MM.1S (cell line): ENCODE measurements at regions not wholly inside any gene's neighbourhood (a gene's known extent, or its start where the extent isn't known, plus 50 kb on each side); places are given as distances from the start of the nearest gene placed in this dataset.

Experiments used
- DNase-seq: peaks from one replicate; pipeline ENCODE4 v3.0.0-alpha.2; 2015
- H2AFZ ChIP-seq: fragments of 300-600 bp; sonication (generic); 2 replicates; pipeline ENCODE4 v1.6.0; 2016; ENCODE audit warnings: antibody characterized with exemption, low read length
- H3F3A ChIP-seq: fragments of 300-600 bp; sonication (generic); 2 replicates; pipeline ENCODE4 v1.6.1; 2016; ENCODE audit warnings: mild to moderate bottlenecking, antibody characterized with exemption, low read length, moderate library complexity, mixed read lengths; ENCODE audit not compliant: insufficient read depth
- H3K27ac ChIP-seq: fragments of 300-600 bp; sonication (generic); 2 replicates; pipeline ENCODE4 v1.5.1; 2016; ENCODE audit warnings: mild to moderate bottlenecking, low read length
- H3K27me3 ChIP-seq: fragments of 300-600 bp; sonication (generic); replicated peaks from 2 replicates; pipeline ENCODE4 v1.6.0; 2016; ENCODE audit warnings: low read length; ENCODE audit not compliant: insufficient read depth
- H3K36me3 ChIP-seq: fragments of 300-600 bp; sonication (generic); replicated peaks from 2 replicates; pipeline ENCODE4 v1.6.1; 2016; ENCODE audit warnings: mild to moderate bottlenecking, low read length, mixed read lengths; ENCODE audit not compliant: insufficient read depth
- H3K4me1 ChIP-seq: fragments of 300-600 bp; sonication (generic); 2 replicates; pipeline ENCODE4 v1.6.1; 2016; ENCODE audit warnings: low read length, mixed read lengths
- H3K4me2 ChIP-seq: fragments of 300-600 bp; sonication (generic); 2 replicates; pipeline ENCODE4 v1.6.0; 2016; ENCODE audit warnings: low read depth, low read length
- H3K4me3 ChIP-seq: fragments of 300-600 bp; sonication (generic); 2 replicates; pipeline ENCODE4 v1.5.1; 2016; ENCODE audit warnings: low read length, mixed read lengths
- H3K79me2 ChIP-seq: fragments of 300-600 bp; sonication (generic); 2 replicates; pipeline ENCODE4 v1.6.1; 2016; ENCODE audit warnings: mixed run types, low read length, mixed read lengths
- H3K9ac ChIP-seq: fragments of 300-600 bp; sonication (generic); 2 replicates; pipeline ENCODE4 v1.6.1; 2016; ENCODE audit warnings: low read length, mixed read lengths
- H3K9me2 ChIP-seq: fragments of 300-600 bp; sonication (generic); replicated peaks from 2 replicates; pipeline ENCODE4 v1.6.1; 2016; ENCODE audit warnings: mild to moderate bottlenecking, low read length, mixed read lengths; ENCODE audit not compliant: insufficient read depth
- H3K9me3 ChIP-seq: fragments of 300-600 bp; sonication (generic); replicated peaks from 2 replicates; pipeline ENCODE4 v1.6.1; 2016; ENCODE audit warnings: mild to moderate bottlenecking, low read length, mixed read lengths; ENCODE audit not compliant: insufficient read depth
- H4K20me1 ChIP-seq: fragments of 300-600 bp; sonication (generic); 2 replicates; pipeline ENCODE4 v1.6.1; 2016; ENCODE audit warnings: mild to moderate bottlenecking, low read length, moderate library complexity, mixed read lengths; ENCODE audit not compliant: insufficient read depth
- CTCF ChIP-seq: fragments of 300-600 bp; sonication (generic); IDR thresholded peaks from 2 replicates; pipeline ENCODE4 v1.5.1; 2016; ENCODE audit warnings: antibody characterized with exemption, low read length, mixed read lengths
- EZH2 ChIP-seq: fragments of 300-600 bp; sonication (generic); optimal IDR thresholded peaks from 2 replicates; pipeline ENCODE3; 2017; ENCODE audit warnings: low read depth, mild to moderate bottlenecking, antibody characterized with exemption, low read length, mixed read lengths
- EZH2phosphoT487 ChIP-seq: fragments of 300-600 bp; sonication (generic); IDR thresholded peaks from 2 replicates; pipeline ENCODE4 v1.6.1; 2018; ENCODE audit warnings: antibody characterized with exemption, low read length

GRCh38 chr13:29917650-29918049, 67.2 kb upstream of the UBL3 start:
- no peak for TF ChIP-seq EZH2phosphoT487
- no peak for TF ChIP-seq CTCF
- TF ChIP-seq EZH2 = no peak
- DNase-seq = no peak
- Histone ChIP-seq H2AFZ (no peak overlapping the region), H3K9ac (no peak overlapping the region), H3K27me3 (no peaks in the 10 kb centered on the region), H3K79me2 (no peaks in the 10 kb centered on the region), H3K27ac (no peak overlapping the region), H3K4me2 (no peak overlapping the region), H4K20me1 (no peaks in the 10 kb centered on the region), H3K9me2 (no peaks in the 10 kb centered on the region), H3K36me3 (no peaks in the 10 kb centered on the region), H3K4me3 (no peak overlapping the region), H3K9me3 (no peaks in the 10 kb centered on the region), H3K4me1 (no peaks in the 10 kb centered on the region), H3F3A (no peaks in the 10 kb centered on the region)

- Histone ChIP-seq H3K27me3 (no peaks in the 10 kb centered on the region), H3K9me2 (no peaks in the 10 kb centered on the region), H3K36me3 (no peaks in the 10 kb centered on the region), H3K9me3 (no peaks in the 10 kb centered on the region), H2AFZ (no peak overlapping the region), H3K79me2 (no peaks in the 10 kb centered on the region), H3K4me1 (no peaks in the 10 kb centered on the region), H3K4me3 (no peak overlapping the region), H3K27ac (no peak overlapping the region), H3K9ac (no peak overlapping the region), H4K20me1 (no peaks in the 10 kb centered on the region), H3F3A (no peaks in the 10 kb centered on the region), H3K4me2 (no peak overlapping the region)
- TF ChIP-seq EZH2 (no peak), EZH2phosphoT487 (no peak), CTCF (no peak)
- no peak for DNase-seq
These were observed 64.2 kb upstream of the UBL3 start for GRCh38 chr13:29914581-29914980.

- H3F3A ChIP-seq = no peaks in the 10 kb centered on the region
- H2AFZ ChIP-seq = no peak overlapping the region
- H3K4me1 ChIP-seq = no peaks in the 10 kb centered on the region
- H3K9me2 ChIP-seq = no peaks in the 10 kb centered on the region
- DNase-seq = no peak
- H3K27ac ChIP-seq = no peak overlapping the region
- H4K20me1 ChIP-seq = no peaks in the 10 kb centered on the region
- H3K79me2 ChIP-seq = no peaks in the 10 kb centered on the region
- no peaks in the 10 kb centered on the region for H3K36me3 ChIP-seq
- TF ChIP-seq EZH2 = no peak
- TF ChIP-seq CTCF = no peak
- no peak for TF ChIP-seq EZH2phosphoT487
- no peaks in the 10 kb centered on the region for H3K27me3 ChIP-seq
- H3K4me2 ChIP-seq = no peak overlapping the region
- no peak overlapping the region for H3K4me3 ChIP-seq
- no peak overlapping the region for H3K9ac ChIP-seq
- H3K9me3 ChIP-seq = no peaks in the 10 kb centered on the region
These were observed 61.5 kb upstream of the UBL3 start for GRCh38 chr13:29911781-29912418.
